ENCODE measurements at regions not wholly inside any gene's neighbourhood (a gene's known extent, or its start where the extent isn't known, plus 50 kb on each side); places are given as distances from the start of the nearest gene placed in this dataset.

- no peak for TF ChIP-seq EZH2 (IDR thresholded peaks at IDR 0.05; ENCODE audit: borderline replicate concordance)
- TF ChIP-seq CTCF (IDR thresholded peaks at IDR 0.05; ENCODE audit: poor library complexity), result no peak
- TF ChIP-seq EZH2phosphoT487 (IDR thresholded peaks at IDR 0.05; ENCODE audit: low read depth, severe bottlenecking, unreplicated experiment), result no peak
Measured at GRCh38 chr13:40251343-40252032, 415.0 kb downstream of the FOXO1 start.
